H54 (cell line): ENCODE measurements at regions not wholly inside any gene's neighbourhood (a gene's known extent, or its start where the extent isn't known, plus 50 kb on each side); places are given as distances from the start of the nearest gene placed in this dataset.
A peak's percentile ranks its signal among the peaks of the same experiment; 100 is the strongest.

Experiments
- DNase-seq: peaks from one replicate; pipeline ENCODE4 v3.0.0; 2011; ENCODE audit warnings: low spot score, mixed read lengths; ENCODE audit not compliant: insufficient read length
- FAIRE-seq: peaks from 3 replicates; lab custom pipeline; 2011; peaks lifted over from hg19 to GRCh38; lab: Jason Lieb, UNC
- POLR2A ChIP-seq: IDR thresholded peaks from 2 replicates; pipeline ENCODE4 v1.6.1; 2011; ENCODE audit warnings: low read depth, mild to moderate bottlenecking, low read length

DNA sequence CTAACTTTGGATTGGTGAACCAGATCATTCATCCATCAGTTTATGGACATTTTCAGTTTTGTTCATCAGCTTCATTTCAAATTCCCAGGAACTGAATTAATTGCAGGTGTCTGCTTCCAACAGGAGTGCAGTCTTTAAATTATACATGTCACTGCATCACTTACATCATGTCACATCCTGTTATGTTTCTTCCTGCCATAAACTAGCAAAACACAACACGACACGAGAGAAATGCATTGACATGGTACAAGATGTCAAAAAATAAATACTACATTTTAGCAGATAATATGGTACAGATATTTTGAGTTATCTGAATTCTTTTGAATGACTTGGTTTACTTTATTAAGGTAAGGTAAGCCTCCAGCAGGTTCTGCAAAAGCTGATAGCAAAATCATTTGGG lies 415.5 kb downstream of the NR2F1-AS1 start:
- FAIRE-seq: peak; percentile 33
- no peak for TF ChIP-seq POLR2A
- DNase-seq: no peak

DNA sequence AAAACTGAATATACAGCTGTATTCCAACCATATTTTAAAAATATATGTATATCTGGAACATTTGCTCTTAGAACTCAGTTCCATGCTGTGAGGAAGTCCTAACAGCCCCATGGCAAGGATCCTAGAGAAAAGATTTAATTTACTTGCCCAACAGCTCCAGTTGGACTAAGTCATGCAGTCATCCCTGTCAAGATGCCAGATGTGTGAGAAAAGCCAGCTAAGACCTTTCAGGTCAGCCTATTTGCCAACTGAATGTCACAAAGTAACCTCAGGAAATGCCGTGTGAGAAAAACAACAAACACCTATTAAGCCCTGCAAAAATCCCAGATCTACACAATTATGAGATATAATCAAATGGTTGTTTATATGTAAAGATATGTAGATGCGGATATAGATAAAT lies 416.3 kb downstream of the NR2F1-AS1 start:
- FAIRE-seq (peak; percentile 99), DNase-seq (no peak)

DNA sequence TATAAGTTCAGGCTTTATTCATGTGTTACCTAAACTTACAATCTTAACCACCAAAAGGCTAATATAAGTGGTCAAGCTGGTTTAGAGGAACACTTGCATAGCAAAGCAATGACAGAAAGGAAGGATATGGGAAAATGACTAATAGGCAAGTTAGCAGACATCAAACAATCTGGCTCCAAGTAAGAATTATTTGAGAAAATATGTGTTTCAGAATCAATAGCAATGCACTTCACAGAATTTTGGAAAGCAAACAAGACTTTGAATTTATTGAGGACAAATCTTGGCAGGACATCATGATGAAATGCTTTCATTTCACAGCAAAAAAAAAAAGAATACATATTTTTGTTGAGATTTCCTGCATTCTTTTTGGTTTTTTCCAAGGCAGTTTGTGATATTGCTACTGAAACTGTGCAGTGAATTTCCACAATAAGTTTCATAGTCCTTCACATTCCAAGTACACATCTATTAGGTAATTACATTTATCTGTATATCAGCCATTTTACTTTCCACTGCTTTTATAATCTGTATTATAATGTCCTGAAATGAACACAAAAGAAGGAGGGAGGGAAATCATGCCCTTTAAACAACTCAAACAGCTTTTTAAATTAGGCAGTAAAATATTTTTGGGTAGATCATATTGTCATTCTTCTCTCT lies 417.9 kb downstream of the NR2F1-AS1 start:
- FAIRE-seq (peak; percentile 94), DNase-seq (no peak)
- TF ChIP-seq POLR2A: no peak

More for the DNA sequence above, 416.3 kb downstream of the NR2F1-AS1 start:
- no peak for TF ChIP-seq POLR2A

DNA sequence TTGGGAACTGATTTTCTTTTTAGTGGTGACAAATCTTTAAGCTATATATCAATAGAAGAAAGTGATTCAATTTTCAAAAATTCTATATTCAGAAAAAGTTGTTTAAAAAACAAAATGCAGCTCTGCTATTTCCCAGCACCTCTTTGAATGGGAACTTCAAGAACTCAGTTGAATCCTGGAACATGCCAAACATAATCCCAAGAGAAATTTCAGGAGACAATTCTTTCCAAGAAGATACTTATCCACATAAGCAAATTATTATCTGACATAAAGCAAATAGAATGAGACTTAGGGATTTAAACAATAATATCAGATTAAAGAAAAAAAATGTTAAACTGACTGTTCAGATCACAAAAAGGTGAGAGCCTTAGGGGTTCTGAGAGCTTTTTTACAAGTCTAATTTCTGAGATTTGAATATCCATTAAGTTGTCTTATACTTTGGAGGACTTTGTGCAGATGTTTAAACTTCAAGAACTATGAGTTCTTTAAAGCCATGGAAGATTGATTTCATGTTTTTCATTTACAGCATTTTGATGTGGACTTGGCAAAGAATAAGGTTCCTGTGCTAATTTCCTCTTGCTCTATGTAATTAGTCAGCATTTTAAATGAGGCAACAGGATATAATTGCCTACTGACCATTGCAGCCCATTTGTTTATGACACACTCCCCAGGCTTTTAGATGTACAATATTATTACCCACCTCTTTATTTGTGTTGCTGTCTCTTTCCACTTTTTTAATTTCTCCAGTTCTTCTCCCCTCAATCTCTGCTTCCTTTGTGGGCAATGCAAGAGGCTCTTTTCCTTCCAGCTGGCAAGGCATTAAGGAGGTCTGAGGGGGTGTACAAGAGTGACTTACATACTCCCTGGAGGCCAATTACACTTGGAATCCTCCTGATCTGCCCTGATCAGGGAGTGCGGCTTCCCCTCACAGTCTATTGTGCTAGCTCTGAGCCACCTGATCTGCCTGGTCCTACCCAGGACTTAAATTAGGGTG lies 419.1 kb downstream of the NR2F1-AS1 start:
- no peak for DNase-seq
- no peak for TF ChIP-seq POLR2A
- FAIRE-seq: peak; percentile 38

DNA sequence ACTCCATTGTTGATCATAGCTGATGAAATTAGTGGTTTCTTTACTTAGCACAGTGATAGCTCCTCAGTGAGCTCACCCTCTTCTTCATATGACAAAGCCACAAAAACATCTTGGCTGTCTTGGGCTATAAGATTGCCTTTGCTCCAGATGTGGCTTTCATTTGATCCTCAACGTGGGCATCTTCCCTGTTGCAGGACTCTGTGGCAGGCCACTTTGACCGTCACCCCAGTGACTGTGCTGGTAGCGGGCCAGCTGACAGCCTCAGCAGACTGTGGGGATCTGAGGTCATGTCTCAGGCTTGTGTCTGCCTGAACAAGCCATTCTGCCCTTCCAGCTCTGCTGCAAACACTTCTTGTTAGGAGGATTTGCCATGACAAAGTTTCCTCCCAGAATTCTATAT lies 422.2 kb downstream of the NR2F1-AS1 start:
- TF ChIP-seq POLR2A: no peak
- DNase-seq (no peak), FAIRE-seq (no peak)

DNA sequence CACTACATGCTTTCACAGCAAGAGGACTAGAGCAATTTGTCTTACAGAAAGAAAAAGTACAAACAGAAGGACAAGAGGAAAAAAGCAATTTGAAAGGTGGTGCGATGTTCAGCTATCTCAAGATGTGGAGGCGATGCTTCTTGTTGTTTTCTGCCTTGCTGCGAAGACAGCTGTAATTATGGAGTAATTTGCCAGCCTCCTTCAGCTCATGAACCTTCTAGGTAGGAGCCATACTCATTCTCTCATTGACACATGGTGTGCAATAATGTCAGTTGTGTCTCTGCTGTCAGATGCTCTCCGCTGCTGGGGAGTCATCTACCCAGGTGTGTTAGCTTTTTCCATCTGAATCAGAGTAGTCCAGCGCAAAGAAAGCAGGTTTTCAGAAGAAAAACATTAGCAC lies 424.5 kb downstream of the NR2F1-AS1 start:
- FAIRE-seq (no peak), DNase-seq (no peak)
- TF ChIP-seq POLR2A: no peak

DNA sequence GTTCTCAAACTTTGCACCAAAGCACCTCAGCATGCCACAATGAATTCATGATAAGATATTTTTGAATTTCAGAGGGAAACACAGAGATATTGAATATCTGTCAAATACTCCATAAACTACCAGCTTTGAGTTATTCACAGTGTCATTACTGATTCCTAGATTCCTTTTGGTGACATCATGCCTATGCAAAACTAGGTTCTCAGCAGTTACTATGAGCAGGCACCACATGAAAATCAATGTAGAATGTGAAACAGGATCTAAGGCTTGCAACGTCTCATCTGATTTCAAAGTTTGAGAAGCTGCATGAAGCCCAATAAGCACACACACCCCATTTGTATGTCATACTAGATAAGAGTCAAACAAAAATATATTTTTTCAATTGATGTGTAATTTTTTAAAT lies 426.5 kb downstream of the NR2F1-AS1 start:
- TF ChIP-seq POLR2A: no peak
- FAIRE-seq (no peak), DNase-seq (no peak)

DNA sequence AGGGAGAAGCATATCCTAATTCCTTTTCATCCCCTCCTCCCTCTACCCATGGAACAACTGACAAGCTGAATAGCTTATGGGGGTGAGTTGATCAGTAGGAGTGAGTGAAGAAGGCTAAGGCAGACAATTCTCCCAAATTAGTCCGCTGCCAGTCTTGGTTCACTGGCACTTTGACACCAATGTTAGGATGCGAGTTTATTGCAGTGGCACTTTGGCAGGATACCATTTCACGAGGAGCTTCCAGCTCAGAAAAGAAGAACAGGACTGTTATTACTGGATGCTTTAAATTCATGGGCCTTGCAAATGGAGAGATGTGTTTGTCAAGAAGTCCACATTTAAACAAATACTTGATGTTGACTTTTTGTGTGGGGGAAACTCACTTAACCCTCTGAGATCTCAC lies 427.6 kb downstream of the NR2F1-AS1 start:
- no peak for DNase-seq
- TF ChIP-seq POLR2A: no peak
- FAIRE-seq: no peak

DNA sequence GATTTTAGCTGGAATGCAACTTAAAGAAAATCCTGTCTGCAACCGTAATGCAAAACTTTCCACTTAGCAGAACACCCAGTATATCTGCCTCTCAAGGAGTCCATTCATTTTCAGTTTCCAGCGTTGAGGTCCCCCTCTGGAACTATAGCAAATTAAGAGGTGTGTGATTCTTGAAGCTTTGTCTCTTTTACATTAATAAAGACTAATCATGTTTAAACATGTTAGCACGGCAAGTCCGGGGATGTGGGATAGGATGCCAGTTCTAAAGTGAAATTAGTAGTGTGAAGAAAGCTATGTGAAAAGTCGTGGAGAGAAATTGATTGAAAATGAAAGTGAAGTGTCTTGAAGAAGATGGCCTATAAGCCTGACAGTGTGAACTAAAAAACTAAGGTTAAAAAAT lies 429.1 kb downstream of the NR2F1-AS1 start:
- DNase-seq: no peak
- FAIRE-seq: peak; percentile 50
- TF ChIP-seq POLR2A: no peak

DNA sequence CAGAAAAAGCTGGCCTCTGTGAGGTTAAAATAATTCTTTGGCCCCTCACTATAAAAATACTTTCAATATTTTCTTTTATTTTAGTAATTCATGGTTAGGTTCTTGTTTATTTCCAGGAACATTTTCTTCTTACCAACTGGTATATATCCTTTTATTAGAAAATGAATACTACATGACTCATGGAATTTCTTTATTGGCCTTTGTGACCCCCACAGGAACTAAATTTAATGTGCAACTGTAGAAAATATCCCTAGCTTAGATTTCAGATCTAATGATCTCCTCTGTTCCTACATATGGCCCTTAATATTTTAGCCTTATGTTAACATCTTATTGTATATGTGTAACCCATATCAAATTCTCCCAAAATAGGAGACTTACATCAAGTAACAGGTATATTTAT lies 429.9 kb downstream of the NR2F1-AS1 start:
- FAIRE-seq: peak; percentile 30
- no peak for TF ChIP-seq POLR2A
- no peak for DNase-seq

DNA sequence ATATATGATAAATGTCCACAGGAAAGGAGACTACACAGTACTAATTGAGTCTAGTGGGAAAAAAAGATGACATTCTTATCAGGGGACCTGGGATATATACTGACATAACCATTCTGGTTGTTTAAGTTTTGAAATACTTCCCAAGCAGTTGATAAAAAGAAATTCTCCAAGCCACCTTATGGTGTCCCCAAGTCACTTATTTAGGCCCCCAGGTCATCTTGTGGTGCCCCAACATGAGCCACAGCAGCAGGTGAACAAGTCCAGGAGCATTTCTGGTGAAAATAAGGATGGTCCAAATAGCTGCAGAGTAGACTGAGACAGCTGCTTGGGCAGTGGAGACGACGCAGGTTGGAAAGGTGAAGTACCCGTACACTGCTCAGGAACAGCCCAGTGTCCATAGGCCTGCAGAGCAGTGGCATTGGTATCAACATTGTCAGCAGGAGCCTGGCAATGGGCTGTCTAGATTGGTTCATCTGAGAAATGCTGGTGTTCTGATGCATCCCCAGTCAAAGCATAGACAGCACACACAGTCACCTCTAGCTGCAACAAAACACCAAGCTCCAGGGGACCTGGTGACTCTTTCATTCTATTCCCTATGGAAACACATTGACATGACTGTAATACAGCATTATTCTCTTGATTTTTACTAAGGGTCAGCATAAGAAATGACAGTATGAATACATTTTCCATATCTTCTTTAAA lies 430.6 kb downstream of the NR2F1-AS1 start:
- TF ChIP-seq POLR2A: no peak
- DNase-seq: peak; percentile 15
- peak; percentile 64 for FAIRE-seq

DNA sequence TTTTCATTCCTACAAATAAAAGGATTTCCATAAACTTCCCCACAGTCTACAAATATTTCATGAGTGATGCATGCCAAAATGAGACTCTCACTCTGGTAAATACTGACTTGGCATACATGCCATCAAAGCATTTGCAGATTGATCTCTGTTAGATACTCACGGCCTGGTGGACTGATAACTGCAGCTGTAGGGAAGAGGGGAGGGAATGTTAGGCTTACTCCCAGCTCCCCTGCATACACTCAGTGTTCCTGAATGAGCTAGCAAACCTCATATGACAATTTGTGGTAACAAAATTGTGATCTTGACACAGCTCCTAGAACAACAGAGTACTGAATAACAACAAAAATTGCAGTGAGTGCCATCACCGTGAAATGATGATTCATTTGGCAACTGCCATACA lies 435.3 kb downstream of the NR2F1-AS1 start:
- FAIRE-seq: no peak
- TF ChIP-seq POLR2A: no peak
- DNase-seq: no peak

DNA sequence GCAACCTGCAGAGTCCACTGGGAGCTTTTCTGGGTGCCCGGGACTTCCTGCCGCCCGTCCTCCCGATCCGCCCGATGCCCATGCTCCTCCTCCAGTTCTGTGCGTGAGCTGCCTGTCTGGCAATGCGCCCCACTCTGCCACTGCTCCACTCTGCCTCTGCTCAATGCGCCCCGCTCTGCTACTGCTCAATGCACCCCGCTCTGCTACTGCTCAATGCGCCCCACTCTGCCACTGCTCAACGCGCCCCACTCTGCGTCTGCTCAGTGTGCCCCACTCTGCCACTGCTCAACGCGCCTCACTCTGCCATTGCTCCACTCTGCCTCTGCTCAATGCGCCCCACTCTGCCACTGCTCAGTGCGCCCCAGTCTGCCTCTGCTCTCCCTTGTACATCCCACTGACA lies 436.0 kb downstream of the NR2F1-AS1 start:
- TF ChIP-seq POLR2A: no peak
- FAIRE-seq: no peak
- no peak for DNase-seq

DNA sequence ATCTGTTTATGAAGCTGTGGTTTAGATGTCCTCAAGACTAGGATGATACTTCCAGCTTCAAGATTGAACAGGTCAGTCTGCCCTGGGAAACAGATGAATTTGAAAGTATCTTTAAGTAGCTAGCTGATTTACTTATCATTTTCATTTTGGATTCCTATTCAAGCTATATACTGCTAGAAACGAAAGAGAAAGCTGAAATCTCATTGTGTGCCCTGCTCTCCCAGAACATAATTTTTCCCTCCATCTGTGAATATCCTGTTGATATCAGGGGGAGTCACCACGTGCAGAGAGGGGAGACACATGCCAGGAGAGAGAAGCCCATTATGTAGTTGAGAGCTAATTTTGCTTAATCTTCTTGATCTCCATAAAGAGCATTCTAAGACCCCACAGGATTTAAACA lies 439.1 kb downstream of the NR2F1-AS1 start:
- no peak for TF ChIP-seq POLR2A
- FAIRE-seq (no peak), DNase-seq (no peak)
